ENCODE measurements at regions not wholly inside any gene's neighbourhood (a gene's known extent, or its start where the extent isn't known, plus 50 kb on each side); places are given as distances from the start of the nearest gene placed in this dataset.
A peak's percentile ranks its signal among the peaks of the same experiment; 100 is the strongest.
"Not testable (repeated sequence)": the region's sequence is repeated elsewhere in the genome, so short reads cannot be mapped to it uniquely, and the experiment has no call there.

DNA sequence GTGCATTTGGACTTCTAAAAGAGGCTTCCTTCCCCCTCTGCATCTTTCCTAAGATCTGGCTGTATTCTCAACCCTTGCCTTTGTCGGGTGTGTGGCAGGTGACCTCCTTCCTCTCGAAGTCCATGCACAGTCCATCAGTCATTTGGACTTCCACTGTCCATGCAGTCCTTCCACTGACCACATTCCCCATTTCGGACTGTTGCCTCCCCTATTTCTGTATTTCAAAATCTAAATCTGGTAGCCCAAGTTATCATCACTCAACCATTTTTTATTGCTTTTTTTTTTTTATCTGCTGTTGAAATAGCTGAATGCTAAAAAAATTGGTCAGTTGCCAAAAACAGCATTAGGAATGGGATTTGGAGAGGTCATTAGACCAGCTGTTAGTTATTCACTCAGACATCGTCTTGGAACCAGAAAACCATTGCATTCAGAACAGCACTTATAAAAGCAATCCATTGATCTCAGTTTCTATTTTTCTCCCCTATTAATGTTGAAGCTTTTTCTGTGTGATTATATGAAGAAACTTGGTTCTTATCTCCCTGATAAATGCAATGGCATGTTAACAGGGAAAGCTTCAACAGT is 575.6 kb downstream of the KIF20B start:
- DNase-seq (ENCODE audit: low read depth), result peak; percentile 66

DNA sequence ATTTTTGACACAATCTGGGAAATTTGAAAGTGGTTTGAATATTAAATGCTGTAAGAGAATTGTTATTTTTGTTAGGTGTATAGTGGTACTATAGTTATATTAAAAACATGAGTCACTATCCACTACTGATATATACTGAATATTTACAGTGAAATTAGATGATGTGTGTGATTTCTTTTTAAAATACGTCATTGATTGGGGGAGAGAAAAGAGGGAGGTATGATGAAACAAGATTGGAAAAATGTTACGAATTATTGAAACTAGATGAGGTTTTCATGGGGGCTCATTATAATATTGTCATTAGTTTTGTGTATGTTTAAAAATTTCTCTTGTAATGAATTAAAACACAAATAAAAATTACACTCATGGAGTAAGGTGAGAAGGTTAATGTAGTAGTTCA is 571.4 kb downstream of the HTR7 start:
- no peak for DNase-seq (ENCODE audit: low read depth)

DNA sequence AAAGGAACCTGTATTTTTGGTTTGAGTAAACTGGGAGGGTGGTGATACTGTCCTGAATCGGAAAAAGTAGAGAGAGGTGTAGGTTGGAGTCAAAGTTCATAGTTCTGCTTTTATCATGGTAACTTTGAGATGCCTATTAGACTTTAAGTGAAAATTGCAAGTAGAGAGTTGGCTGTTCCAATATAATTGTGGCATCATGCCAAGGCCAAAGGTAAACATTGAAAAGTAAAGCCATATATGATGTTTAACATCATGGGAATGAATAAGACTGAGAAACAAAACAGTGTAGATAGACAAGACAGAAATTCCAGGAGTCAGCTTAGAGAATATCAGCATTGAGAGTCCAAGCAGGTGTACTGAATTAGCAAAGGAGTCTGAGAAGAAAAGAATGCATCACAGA is 570.9 kb downstream of the HTR7 start:
- no peak for DNase-seq (ENCODE audit: low read depth)

DNA sequence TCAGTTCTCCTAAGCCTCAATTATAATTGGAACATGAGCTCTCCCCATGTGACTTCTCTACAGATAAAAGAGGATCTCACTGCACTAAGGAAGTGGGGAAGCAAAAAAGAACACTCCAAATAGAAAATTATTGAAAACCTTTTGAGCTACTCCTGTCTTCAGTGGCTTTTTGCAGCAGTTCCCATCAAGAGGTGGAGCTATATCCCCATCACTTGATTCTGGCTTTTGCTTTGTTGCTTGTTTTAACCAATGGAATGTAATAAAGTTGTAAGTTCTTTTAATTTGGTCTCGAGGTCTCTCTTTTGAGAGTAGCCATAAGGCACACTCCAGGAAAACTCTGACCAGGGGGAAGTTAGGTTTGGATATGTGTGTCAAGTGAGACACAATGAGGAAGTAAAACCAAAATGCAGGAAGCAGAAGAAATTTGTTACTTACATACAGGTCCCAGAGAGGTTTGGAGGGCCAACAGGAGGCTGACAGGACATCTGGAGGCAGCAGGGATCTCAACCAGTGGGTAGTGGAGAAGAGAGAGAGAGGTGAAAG is 569.4 kb downstream of the HTR7 start:
- DNase-seq (ENCODE audit: low read depth), result peak; percentile 55

DNA sequence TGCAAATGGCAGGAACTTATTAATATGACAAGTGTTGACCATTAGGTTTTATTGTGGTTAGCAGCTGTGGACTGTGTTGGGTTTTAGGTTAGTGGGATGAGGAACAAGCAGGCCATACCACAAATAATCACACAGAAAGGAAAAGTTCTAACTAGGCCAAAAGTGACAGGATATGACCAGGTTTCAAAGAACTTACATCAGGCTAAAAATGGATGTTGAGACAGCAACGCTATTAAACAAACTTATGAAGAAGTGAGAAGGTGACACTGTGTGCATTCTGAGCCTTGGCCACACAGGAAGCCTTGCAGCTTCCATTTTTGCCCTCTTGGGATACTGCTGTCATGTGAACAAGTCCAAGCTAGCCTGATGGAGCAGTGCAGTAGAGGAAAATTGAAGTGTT is 568.8 kb downstream of the HTR7 start:
- no peak for DNase-seq (ENCODE audit: low read depth)

DNA sequence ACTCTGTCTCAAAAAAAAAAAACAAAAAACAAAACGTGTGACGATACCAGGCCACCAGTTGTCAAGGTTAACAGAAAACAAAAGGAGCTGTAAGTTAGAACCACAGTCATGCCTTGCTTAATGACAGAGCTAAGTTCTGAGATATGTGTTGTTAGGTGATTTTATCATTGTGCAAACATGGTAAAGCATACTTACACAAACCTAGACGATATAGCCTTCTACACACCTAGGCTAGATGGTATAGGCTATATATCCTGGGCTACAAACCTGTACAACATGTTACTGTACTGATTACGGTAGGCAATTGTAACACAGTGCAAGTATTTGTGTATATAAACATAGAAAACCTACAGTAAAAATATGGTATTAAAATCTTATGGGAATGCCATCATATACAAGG is 564.2 kb downstream of the HTR7 start:
- DNase-seq (ENCODE audit: low read depth), result no peak

DNA sequence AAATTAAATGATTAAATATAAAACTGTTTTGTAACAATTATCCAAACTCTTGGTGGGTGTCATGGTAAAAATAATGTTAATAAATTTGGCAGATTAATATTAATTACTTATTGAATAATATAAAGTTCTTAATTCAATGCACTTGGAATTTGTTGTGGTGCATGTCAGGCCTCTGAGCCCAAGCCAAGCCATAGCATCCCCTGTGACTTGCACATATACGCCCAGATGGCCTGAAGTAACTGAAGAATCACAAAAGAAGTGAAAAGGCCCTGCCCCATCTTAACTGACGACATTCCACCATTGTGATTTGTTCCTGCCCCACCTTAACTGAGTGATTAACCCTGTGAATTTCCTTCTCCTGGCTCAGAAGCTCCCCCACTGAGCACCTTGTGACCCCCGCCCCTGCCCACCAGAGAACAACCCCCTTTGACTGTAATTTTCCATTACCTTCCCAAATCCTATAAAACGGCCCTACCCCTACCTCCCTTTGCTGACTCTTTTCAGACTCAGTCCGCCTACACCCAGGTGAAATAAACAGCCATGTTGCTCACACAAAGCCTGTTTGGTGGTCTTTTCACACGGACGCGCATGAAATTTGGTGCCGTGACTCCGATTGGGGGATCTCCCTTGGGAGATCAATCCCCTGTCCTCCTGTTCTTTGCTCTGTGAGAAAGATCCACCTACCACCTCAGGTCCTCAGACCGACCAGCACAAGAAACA is 562.9 kb downstream of the HTR7 start:
- not testable (repeated sequence) for DNase-seq (ENCODE audit: low read depth)

DNA sequence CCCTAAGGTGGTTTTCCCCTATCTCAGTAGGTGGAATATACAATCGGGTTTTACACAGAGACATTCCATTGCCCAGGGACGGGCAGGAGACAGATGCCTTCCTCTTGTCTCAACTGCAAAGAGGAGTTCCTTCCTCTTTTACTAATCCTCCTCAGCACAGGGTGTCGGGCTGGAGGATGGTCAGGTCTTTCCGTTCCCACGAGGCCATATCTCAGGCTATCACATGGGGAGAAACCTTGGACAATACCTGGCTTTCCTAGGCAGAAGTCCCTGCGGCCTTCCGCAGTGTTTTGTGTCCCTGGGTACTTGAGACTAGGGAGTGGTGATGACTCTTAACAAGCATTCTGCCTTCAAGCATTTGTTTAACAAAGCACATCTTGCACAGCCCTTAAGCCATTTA is 555.8 kb downstream of the HTR7 start:
- not testable (repeated sequence) for DNase-seq (ENCODE audit: low read depth)

DNA sequence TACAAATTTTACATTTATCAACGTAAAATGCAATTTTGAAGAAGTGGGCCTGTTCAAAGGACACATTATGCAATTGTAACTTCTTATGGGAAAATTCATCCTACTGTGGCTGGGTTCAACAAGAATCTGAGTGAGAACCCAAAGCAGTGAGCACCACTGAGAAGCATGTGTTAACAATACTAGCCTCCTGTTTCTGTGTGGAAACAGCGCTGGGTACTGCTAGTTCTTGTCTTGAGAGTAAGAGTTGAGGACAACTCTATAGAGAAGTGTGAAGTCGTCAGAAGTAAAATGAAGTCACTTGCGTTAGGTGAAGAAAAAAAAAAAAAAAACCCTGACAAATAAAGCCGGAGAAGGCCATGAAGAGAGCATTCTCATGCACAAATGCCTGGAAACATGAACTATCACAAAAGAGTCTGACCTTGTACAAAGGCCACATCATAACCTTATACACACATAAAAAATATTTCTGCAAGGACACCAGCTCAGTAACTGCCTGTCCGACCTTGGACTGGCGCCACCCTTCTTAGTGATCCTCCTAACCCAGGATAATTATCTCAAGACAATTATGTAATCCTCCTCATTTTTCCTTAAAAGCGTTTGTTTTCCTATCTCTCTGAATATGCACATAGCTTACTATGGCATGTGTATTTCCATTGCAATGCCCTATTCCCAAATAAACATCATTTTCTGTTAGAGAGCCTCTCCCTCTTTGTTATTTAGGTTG is 554.9 kb downstream of the HTR7 start:
- DNase-seq (ENCODE audit: low read depth), result no peak

DNA sequence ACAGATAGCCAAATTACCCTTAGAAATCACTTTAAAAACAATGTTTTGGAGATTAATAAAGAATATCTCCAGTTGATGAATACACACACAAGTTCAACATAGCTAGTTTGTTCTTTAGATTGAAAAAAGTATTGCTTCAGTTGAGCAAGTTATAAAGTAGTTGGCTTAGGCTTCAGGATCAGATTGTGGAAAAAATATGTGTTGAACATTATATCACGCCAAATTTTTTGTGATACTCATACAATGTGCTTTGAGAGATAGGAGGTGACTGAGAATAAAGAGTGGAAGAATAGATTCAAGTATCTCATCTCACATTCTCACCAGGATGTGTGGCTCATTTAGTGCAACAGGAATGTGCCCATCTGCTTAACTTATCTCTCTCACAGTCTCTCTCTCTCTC is 553.3 kb downstream of the HTR7 start:
- DNase-seq (ENCODE audit: low read depth), result no peak

DNA sequence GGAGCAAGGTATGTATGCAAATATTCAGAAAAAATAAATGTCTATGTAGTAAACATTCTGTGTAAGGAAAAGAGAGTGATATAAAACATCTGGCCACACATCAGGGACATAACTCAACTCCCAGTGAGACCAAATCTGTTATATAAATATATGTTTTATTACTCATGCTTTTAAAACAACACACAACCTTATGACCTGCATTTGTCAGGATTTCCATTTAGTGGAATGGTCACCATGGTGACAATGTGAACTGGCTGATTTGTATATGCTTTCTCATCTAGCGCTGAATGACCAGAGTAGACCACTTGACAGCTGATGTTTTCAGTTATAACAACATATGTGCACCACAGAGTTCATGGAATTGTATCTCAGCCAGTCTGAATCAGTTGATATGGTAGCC is 551.7 kb downstream of the HTR7 start:
- DNase-seq (ENCODE audit: low read depth), result peak; percentile 76

DNA sequence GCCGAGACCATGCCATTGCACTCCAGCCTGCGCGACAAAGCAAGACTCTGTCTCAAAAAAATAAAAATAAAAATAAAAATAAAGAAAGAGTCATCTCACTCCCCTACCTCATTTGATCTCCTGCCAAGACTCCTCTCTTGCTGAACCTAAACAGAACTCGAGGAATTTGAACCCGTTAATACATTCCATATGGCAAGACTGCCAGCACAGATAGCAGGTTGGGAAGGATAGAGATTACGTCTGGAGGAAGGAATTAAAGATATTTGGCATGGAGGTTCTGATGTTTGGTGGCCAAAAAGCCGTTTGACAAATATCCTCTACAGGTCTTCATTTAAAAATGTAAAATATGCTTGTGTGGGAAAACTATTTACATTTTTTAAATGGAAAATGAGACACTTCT is 549.6 kb downstream of the HTR7 start:
- DNase-seq (ENCODE audit: low read depth), result no peak

DNA sequence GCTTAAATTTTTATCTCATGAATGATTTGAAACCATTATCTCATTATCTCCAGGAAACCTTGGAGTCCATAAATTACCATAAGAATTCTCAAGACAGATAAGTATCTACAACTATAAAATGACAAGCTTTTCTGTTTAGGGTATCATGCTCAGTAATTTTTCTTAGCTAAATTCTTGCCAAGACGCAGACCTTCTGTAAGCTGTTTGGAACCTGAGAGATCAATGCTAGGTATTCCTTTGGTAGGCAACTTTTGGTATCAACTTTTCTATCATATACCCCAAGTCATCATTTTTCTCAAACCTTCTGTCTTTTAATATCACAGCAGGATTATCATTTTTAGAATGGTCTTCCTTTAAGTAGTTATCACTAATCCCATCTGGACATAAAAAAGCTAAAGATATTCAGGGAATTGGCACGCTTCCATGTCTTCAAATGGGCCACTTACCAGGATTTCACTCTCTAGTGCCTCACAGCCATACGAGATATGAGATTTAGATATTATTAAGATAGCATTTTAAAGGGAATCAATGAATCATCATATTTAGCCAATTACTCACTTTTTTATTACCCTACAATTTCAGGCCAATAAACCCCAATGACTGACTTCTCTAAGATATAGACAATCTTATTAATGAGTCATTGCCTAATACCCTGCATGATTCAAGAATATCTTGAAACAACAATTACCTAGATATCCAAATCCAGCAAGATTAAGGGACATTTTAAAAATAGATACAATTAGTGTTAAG is 544.1 kb downstream of the HTR7 start:
- DNase-seq (ENCODE audit: low read depth), result peak; percentile 47

DNA sequence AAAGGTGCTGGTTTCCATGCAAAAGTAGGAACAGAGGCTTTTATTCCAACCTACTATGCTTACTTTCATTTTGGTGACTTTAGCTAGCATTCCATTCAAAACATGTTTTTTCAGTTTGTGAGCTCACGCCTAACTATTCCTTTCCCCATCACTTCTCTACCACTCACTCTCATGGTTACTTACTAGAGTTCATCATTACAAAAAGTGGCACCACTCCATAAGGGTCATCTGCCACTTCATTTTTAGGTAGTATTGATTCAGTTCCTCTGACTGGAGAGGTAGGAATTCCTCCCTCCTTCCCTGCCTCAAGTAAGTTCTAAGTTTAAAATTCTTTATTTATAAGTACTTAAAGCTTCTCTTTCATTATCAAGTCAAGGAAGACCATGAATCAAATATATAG is 543.1 kb downstream of the HTR7 start:
- DNase-seq (ENCODE audit: low read depth), result no peak

DNA sequence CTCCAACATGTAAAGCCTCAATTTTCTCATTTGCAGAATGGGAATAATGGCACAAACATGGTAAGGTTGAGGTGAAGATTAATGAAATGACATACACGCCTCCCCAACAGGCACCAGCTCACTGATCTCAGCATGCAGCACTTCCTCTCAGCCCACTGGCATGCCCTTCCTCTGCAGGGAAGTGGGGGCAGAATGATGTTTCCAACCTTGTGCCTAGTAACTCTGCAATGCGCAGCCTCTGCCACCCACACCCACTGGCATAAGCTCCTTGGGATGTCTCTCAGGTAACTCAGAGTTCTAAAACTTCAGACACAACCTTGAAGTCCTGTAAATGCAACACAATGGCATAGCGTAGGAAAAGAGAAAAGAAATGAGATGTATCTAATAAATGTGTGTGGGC is 540.7 kb downstream of the HTR7 start:
- no peak for DNase-seq (ENCODE audit: low read depth)

DNA sequence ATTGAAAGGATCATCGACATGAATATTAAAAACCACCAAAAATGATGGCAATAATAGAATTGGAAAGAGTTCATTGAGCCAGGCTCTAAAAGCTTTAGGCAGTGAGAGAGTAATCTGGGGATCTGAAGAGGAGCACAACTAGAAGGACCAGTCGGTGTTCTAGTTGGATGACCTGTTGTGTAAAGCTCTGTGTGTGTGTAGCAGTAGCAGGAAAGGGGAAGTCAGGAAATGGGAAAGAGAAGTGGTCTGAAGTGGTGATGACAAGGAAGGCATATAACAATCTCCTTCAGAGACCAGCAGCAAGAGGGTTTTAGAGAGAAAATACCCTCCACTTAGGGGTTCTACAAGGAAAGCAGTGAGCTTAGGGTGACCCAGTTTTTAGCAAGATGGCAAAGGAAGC is 539.2 kb downstream of the HTR7 start:
- no peak for DNase-seq (ENCODE audit: low read depth)

DNA sequence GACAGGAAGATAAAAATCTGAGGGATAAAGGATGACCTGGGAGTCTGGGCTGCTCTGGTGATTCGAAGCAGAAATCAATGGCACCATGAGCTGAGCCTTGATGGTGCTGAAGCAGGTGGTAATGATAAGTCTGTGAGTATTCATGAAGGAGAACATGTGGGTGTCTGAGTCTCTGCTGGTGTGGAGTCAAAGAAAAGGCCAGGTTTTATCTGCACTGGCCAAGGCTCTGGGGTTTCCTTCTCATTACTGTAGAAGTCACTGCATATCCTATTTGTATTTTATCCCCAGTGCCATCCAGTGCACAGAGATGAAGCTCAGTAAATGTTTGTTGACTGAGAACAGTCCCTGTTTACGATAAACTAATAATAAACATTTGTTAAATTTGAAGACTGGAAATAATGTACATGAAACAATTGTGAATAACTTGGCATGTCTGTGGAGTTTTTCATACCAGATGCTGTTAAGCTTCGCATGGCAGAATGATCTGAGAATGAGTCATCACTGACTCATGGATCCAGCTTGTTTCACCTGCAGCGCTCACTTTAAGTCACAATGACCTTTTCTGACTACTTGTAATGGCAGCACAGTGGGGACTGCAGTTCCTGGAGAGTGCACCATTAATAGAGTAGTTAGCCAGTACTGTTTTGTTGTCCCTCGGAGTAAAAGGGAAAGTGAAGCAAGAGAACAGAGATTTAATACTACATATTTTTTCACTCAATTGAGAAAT is 538.5 kb downstream of the HTR7 start:
- peak; percentile 86 for DNase-seq (ENCODE audit: low read depth)

DNA sequence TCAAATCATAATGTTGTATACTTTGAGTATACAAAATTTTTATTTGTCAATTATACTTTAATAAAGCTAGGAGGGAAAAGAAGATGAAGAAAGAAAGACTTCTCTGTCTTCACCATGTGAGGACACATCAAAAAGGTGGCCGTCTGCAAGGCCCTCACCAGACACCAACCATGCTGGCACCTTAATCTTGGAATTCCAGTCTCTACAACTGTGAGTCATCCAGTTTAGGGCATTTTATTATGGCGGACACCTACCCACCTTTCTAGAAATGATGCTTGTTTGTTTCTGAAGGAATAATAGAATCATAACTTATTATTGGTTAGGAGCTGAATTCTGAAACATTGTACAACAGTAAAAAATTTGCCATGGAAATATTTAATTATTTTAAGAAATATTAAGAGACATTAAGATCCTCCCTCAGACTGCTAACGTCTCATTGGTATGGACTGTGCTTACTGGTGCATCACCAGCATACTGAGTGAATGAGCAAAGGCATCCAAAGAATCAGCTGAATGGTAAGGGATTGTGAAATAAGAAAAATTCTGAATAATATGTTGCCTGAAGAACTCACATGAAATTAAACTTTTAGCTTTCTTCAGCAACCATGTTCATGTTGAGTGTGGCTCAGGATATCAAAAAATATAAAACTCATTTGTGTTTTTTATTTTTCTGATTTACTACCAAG is 536.6 kb downstream of the HTR7 start:
- peak; percentile 87 for DNase-seq (ENCODE audit: low read depth)

DNA sequence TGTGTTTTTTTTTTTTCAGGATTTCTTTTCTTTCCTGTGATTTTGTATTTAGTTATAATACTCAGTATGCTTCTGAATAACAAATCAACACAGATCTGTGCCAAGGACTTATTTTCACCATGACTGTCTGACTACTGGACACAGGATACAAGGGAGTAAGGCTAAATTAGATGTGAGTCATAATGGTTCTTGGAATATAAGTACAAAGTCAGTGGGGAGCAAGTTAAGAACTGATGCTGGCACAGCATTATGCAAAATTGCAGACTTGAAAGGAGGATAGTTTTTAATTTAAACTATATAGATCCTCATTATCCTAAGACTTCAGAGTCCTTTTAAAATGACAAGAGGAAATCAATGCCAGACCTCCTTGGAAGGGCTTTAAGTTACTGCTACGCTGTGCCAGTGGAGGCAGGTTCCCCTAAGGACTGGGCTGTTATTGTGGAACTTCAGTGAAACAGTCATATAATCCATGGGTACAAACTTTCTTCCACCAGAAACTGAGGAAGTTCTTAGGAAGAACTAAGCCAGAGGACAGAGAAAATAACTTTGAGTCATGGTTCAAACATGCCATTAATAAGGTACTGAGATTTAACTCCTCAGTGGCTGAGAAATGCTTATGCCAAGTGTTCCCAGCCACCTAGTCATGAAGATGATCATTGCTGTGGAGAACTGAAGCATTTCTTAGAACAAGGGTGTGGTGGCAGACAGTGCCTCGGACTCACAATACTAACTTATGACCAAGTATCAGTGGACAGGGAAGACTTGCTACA is 531.2 kb downstream of the HTR7 start:
- peak; percentile 79 for DNase-seq (ENCODE audit: low read depth)

DNA sequence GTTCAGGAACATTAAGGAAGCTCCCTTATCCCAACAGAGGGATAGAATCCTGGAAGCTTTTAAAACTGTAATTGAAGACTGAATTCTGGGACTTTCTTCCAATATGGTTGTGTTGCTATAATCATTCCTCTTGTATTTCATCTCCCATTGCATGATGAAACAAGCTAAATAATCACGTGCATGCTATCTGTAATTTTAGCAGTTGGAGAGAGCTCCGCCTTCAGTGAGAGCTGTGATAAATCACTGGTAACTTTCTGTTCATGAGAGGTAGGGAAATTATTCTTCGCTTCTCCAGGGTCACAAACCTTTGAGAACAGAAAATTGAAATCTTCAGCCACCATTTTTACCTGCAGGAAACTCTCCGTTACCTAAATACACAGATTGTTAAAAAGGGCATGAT is 530.2 kb downstream of the HTR7 start:
- DNase-seq (ENCODE audit: low read depth), result no peak

Measured in amniotic epithelial cell (primary cell).